Caco-2 (cell line): ENCODE measurements at regions not wholly inside any gene's neighbourhood (a gene's known extent, or its start where the extent isn't known, plus 50 kb on each side); places are given as distances from the start of the nearest gene placed in this dataset.
"Not testable (repeated sequence)": the region's sequence is repeated elsewhere in the genome, so short reads cannot be mapped to it uniquely, and the experiment has no call there.

Experiments used
- BruUV-seq: library from RNA; stranded (reverse); fragments of 400-500 nt; replicated peaks from 2 replicates; lab custom pipeline; 2021; lab: Mats Ljungman, UMichigan
- CTCF ChIA-PET: fragments of 300-600 bp; sonication (Branson Sonifier 250); formaldehyde crosslinking; loops from one replicate; lab custom pipeline; 2022; ENCODE audit warnings: antibody characterized with exemption; lab: Charles Lee
- POLR2A ChIA-PET: fragments of 300-600 bp; sonication (Branson Sonifier 250); formaldehyde crosslinking; loops from one replicate; lab custom pipeline; 2022; ENCODE audit warnings: antibody characterized with exemption; lab: Charles Lee
- DNase-seq, 2 experiments: peaks; one replicate each; pipeline versions ENCODE4 v3.0.0 to v3.0.0-alpha.2; 2020 to 2022
- H3K27me3 ChIP-seq: replicated peaks from 2 replicates; pipeline ENCODE4 v1.6.0; 2011; ENCODE audit warnings: low read length; ENCODE audit not compliant: control insufficient read depth, insufficient read depth
- H3K36me3 ChIP-seq: 2 replicates; pipeline ENCODE4 v1.5.1; 2011; ENCODE audit warnings: low read length; ENCODE audit not compliant: control insufficient read depth, insufficient read depth
- H3K4me1 ChIP-seq: fragments of 250-450 bp; sonication (Bioruptor Pico); 2 replicates; pipeline ENCODE4 v1.5.1; 2020; ENCODE audit warnings: mild to moderate bottlenecking
- H3K4me3 ChIP-seq: 2 replicates; pipeline ENCODE4 v1.5.1; 2011; ENCODE audit warnings: low read depth, mild to moderate bottlenecking, control low read depth, low read length
- H3K9me3 ChIP-seq: fragments of 250-450 bp; sonication (Bioruptor Pico); 2 replicates; pipeline ENCODE4 v1.5.1; 2020; ENCODE audit warnings: mild to moderate bottlenecking, moderate library complexity
- H3K27ac Mint-ChIP-seq: one replicate; pipeline ENCODE4 v1.8.0; 2022; ENCODE audit warnings: mixed read lengths; ENCODE audit not compliant: unreplicated experiment
- H3K27me3 Mint-ChIP-seq: one replicate; pipeline ENCODE4 v1.8.0; 2022; ENCODE audit warnings: mixed read lengths; ENCODE audit not compliant: insufficient read depth, unreplicated experiment
- H3K36me3 Mint-ChIP-seq: one replicate; pipeline ENCODE4 v1.8.0; 2022; ENCODE audit warnings: mild to moderate bottlenecking, mixed read lengths; ENCODE audit not compliant: insufficient read depth, unreplicated experiment
- H3K4me1 Mint-ChIP-seq: one replicate; pipeline ENCODE4 v1.8.0; 2022; ENCODE audit warnings: low read depth, mixed read lengths; ENCODE audit not compliant: unreplicated experiment
- H3K4me3 Mint-ChIP-seq: one replicate; pipeline ENCODE4 v1.8.0; 2022; ENCODE audit warnings: mild to moderate bottlenecking, moderate library complexity, mixed read lengths; ENCODE audit not compliant: unreplicated experiment
- H3K9me3 Mint-ChIP-seq: one replicate; pipeline ENCODE4 v1.8.0; 2022; ENCODE audit warnings: mixed read lengths; ENCODE audit not compliant: unreplicated experiment
- intact Hi-C: fragments of 100-400 bp; cut with micrococcal nuclease; formaldehyde crosslinking; loops from one replicate; pipeline ENCODE4 v1.10.0; 2022; ENCODE audit not compliant: unreplicated experiment
- TF ChIP-seq, protein P1 (sequence below), 2 experiments: fragments of 200-600 bp in 1 of 2; IDR thresholded peaks; 1 replicate in 1 of 2; 2 replicates in 1 of 2; pipeline versions ENCODE4 v1.5.1 to v1.8.0; 2011 to 2022; ENCODE audit warnings: antibody characterized with exemption in 1 of 2, control low read depth in 1 of 2, inconsistent platforms in 1 of 2, low read depth in 1 of 2, low read length in 1 of 2, mild to moderate bottlenecking in 1 of 2, moderate library complexity in 1 of 2; ENCODE audit not compliant: insufficient read depth in 1 of 2, severe bottlenecking in 1 of 2, unreplicated experiment in 1 of 2

DNA sequence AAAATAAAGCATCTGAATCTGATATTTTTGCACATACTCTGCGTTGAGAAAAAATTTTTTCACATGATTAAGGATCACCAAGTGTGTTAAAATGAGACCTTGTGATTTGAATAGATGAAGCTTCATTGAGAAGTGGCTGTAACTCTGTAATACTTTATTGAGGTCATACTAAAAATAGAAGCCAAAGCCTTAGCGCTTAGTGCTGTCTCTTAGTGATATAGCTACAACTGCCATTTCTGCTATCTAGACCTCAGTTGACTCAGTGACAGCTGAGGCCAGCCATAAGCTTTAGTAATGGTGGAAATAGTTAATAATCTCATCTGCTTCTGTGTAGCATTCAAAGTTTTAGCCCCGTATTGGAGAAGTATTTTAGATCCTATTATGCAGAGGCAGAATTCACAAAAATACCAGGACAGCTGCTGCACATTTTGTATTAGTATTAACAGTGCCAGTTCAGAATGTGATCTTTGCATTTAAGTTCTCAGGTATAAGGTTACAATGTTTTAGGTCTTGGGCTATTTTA lies 107.4 kb upstream of the SGCD start:
- Mint-ChIP-seq H3K4me1 (no peaks in the 10 kb centered on the region), H3K36me3 (no peaks in the 10 kb centered on the region), H3K9me3 (no peaks in the 10 kb centered on the region), H3K27me3 (peaks cover 2% of the 10 kb centered on the region), H3K27ac (no peak overlapping the region), H3K4me3 (no peak overlapping the region)
- TF ChIP-seq, protein P1, sequence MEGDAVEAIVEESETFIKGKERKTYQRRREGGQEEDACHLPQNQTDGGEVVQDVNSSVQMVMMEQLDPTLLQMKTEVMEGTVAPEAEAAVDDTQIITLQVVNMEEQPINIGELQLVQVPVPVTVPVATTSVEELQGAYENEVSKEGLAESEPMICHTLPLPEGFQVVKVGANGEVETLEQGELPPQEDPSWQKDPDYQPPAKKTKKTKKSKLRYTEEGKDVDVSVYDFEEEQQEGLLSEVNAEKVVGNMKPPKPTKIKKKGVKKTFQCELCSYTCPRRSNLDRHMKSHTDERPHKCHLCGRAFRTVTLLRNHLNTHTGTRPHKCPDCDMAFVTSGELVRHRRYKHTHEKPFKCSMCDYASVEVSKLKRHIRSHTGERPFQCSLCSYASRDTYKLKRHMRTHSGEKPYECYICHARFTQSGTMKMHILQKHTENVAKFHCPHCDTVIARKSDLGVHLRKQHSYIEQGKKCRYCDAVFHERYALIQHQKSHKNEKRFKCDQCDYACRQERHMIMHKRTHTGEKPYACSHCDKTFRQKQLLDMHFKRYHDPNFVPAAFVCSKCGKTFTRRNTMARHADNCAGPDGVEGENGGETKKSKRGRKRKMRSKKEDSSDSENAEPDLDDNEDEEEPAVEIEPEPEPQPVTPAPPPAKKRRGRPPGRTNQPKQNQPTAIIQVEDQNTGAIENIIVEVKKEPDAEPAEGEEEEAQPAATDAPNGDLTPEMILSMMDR (IDR thresholded peaks at IDR 0.05; ENCODE audit: insufficient read depth in 1 of 2, low read depth in 1 of 2, low read length in 1 of 2, severe bottlenecking in 1 of 2, unreplicated experiment in 1 of 2): no peak
- no peaks in the 10 kb centered on the region for H3K4me1 ChIP-seq
- intact Hi-C loops: no loop called here
- H3K9me3 ChIP-seq: no peaks in the 10 kb centered on the region
- no peaks in the 10 kb centered on the region for H3K36me3 ChIP-seq
- no TSS peak for BruUV-seq
- no peak for DNase-seq
- ChIA-PET CTCF (no interaction called here), POLR2A (no interaction called here)
- no peaks in the 10 kb centered on the region for H3K27me3 ChIP-seq
- no peak overlapping the region for H3K4me3 ChIP-seq

DNA sequence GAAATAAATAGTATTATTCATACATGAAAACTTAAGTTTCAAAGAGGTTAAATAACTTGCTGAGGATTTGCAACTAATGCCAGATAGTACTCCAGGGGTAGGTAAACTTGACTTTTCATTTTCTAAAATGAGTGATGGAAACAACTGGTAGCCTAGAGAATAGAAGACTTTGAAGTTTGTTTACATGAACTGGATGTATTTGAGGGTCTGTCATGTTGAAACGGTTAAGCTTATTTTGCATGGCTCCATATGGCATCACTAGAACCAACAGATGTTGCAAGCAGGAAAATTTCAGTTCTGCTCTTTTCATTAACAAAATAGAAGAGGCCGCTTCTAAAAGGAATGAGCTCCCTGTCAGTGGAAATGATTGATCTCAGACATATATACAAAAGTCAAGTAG lies 105.1 kb upstream of the SGCD start:
- CTCF ChIA-PET: no interaction called here
- Histone ChIP-seq H3K36me3 (no peaks in the 10 kb centered on the region), H3K27me3 (no peaks in the 10 kb centered on the region), H3K4me3 (no peak overlapping the region), H3K4me1 (no peaks in the 10 kb centered on the region), H3K9me3 (no peaks in the 10 kb centered on the region)
- DNase-seq: no peak
- H3K27me3 Mint-ChIP-seq: peaks cover 4% of the 10 kb centered on the region
- intact Hi-C loops: no loop called here
- no peaks in the 10 kb centered on the region for H3K4me1 Mint-ChIP-seq
- no peaks in the 10 kb centered on the region for H3K36me3 Mint-ChIP-seq
- TF ChIP-seq, protein P1 (IDR thresholded peaks at IDR 0.05; ENCODE audit: insufficient read depth in 1 of 2, low read depth in 1 of 2, low read length in 1 of 2, severe bottlenecking in 1 of 2, unreplicated experiment in 1 of 2): no peak
- no peaks in the 10 kb centered on the region for H3K9me3 Mint-ChIP-seq
- POLR2A ChIA-PET: no interaction called here
- H3K27ac Mint-ChIP-seq: no peak overlapping the region
- BruUV-seq: no TSS peak
- H3K4me3 Mint-ChIP-seq: no peak overlapping the region

DNA sequence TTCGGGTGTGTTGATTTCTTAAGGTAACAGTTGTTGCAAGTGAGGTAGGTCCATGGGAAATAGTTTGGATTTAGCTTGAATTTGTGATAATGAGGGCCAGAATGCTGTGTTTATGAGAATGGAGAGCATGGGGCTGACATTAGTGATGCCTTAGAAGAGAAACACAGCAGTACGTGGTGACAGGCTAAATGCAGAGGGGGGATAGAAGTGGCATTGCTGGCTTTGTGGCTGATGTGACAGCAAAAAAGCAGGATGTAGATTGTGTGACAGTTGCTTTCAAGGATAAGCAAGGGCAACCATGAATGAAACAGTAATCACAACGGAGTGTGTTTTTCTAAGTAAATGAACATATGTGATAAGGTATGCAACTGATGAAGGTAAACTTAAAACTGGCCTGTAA lies 103.4 kb upstream of the SGCD start:
- H3K4me1 Mint-ChIP-seq: no peaks in the 10 kb centered on the region
- Histone ChIP-seq H3K27me3 (no peaks in the 10 kb centered on the region), H3K9me3 (no peaks in the 10 kb centered on the region), H3K4me1 (no peaks in the 10 kb centered on the region), H3K4me3 (no peak overlapping the region), H3K36me3 (no peaks in the 10 kb centered on the region)
- no peak for DNase-seq
- H3K4me3 Mint-ChIP-seq: no peak overlapping the region
- intact Hi-C loops: no loop called here
- no TSS peak for BruUV-seq
- H3K36me3 Mint-ChIP-seq: no peaks in the 10 kb centered on the region
- CTCF ChIA-PET: no interaction called here
- TF ChIP-seq, protein P1 (IDR thresholded peaks at IDR 0.05; ENCODE audit: insufficient read depth in 1 of 2, low read depth in 1 of 2, low read length in 1 of 2, severe bottlenecking in 1 of 2, unreplicated experiment in 1 of 2): no peak
- H3K27me3 Mint-ChIP-seq: peaks cover 8% of the 10 kb centered on the region
- no peaks in the 10 kb centered on the region for H3K9me3 Mint-ChIP-seq
- no peak overlapping the region for H3K27ac Mint-ChIP-seq
- POLR2A ChIA-PET: no interaction called here

DNA sequence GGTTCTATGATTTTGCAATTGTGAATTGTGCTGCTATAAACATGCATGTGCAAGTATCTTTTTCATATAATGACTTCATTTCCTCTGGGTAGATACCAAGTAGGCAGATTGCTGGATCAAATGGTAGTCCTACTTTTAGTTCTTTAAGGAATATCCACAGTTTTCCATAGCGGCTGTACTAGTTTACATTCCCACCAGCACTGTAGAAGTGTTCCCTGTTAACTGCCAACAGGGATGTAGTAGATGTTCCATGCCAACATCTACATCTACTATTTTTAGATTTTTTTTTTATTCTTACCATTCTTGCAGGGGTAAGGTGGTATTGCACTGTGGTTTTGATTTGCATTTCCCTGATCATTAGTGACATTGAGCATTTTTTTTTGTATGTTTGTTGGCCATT lies 100.5 kb upstream of the SGCD start:
- intact Hi-C loops, H3K4me3 Mint-ChIP-seq, BruUV-seq, DNase-seq, H3K4me1 ChIP-seq, CTCF ChIA-PET, H3K4me1 Mint-ChIP-seq, H3K9me3 ChIP-seq, H3K36me3 ChIP-seq, H3K4me3 ChIP-seq, H3K36me3 Mint-ChIP-seq, H3K27ac Mint-ChIP-seq, POLR2A ChIA-PET, H3K9me3 Mint-ChIP-seq, H3K27me3 ChIP-seq: not testable (repeated sequence)
- peaks cover 16% of the 10 kb centered on the region for H3K27me3 Mint-ChIP-seq
